GM12878 (cell line): ENCODE measurements at regions not wholly inside any gene's neighbourhood (a gene's known extent, or its start where the extent isn't known, plus 50 kb on each side); places are given as distances from the start of the nearest gene placed in this dataset.
A peak's percentile ranks its signal among the peaks of the same experiment; 100 is the strongest.

Source experiments
- ATAC-seq: fragments of 200-7000 bp; cut with Tn5 transposase; 3 replicates; pipeline ENCODE4 v1.9.1; 2020; ENCODE audit warnings: mild to moderate bottlenecking, moderate library complexity
- BruUV-seq: library from RNA; stranded (reverse); fragments of 400-500 nt; replicated peaks from 2 replicates; lab custom pipeline; 2021; lab: Mats Ljungman, UMichigan
- CTCF ChIA-PET: fragments of 300-600 bp; sonication (Branson Sonifier 250); formaldehyde crosslinking; extraction: SDS; loops from one replicate; lab custom pipeline; 2021; ENCODE audit warnings: inconsistent platforms; lab: Yijun Ruan, JAX
- POLR2A ChIA-PET: fragments of 350-600 bp; formaldehyde crosslinking; extraction: SDS; loops from one replicate; lab custom pipeline; 2021; ENCODE audit warnings: inconsistent platforms; lab: Charles Lee
- RAD21 ChIA-PET: fragments of 300-600 bp; sonication (Branson Sonifier 250); formaldehyde crosslinking; loops from one replicate; lab custom pipeline; 2023; ENCODE audit warnings: antibody characterized with exemption; ENCODE audit not compliant: unreplicated experiment; lab: Charles Lee
- SMC1A ChIA-PET: fragments of 300-600 bp; sonication (Branson Sonifier 250); formaldehyde crosslinking; loops from one replicate; lab custom pipeline; 2023; ENCODE audit not compliant: unreplicated experiment, uncharacterized antibody; lab: Charles Lee
- DNase-seq: peaks from one replicate; pipeline ENCODE4 v3.0.0-alpha.2; 2011; ENCODE audit warnings: low read depth, low spot score
- FAIRE-seq: peaks from 3 replicates; lab custom pipeline; 2011; peaks lifted over from hg19 to GRCh38; lab: Jason Lieb, UNC
- H2AFZ ChIP-seq: 2 replicates; pipeline ENCODE4 v1.6.0; 2011; ENCODE audit warnings: low read depth, low read length, control low read depth; ENCODE audit not compliant: control insufficient read depth
- H3K27ac ChIP-seq: 2 replicates; pipeline ENCODE4 v1.5.1; 2011; ENCODE audit warnings: control low read depth; ENCODE audit not compliant: control insufficient read depth, insufficient read depth
- H3K27me3 ChIP-seq, 2 experiments: replicated peaks in 1 of 2; 2 replicates each; pipeline versions ENCODE4 v1.6.0 to v1.6.1; 2011; ENCODE audit warnings: low read length in 1 of 2; ENCODE audit not compliant: control insufficient read depth in 2 of 2, insufficient read depth in 2 of 2
- H3K36me3 ChIP-seq, 2 experiments: 2 replicates each; pipeline ENCODE4 v1.5.1; 2011; ENCODE audit warnings: low read length in 1 of 2; ENCODE audit not compliant: control insufficient read depth in 2 of 2, insufficient read depth in 2 of 2
- H3K4me1 ChIP-seq: 2 replicates; pipeline ENCODE4 v1.6.1; 2011; ENCODE audit warnings: mild to moderate bottlenecking, low read length, moderate library complexity, mixed read lengths; ENCODE audit not compliant: control insufficient read depth, insufficient read depth
- H3K4me2 ChIP-seq: 2 replicates; pipeline ENCODE4 v1.6.0; 2011; ENCODE audit warnings: control low read depth; ENCODE audit not compliant: control insufficient read depth, insufficient read depth
- H3K4me3 ChIP-seq: fragments of 200-600 bp; sonication (generic); 2 replicates; pipeline ENCODE4 v1.5.1; 2016
- H3K79me2 ChIP-seq: 2 replicates; pipeline ENCODE4 v1.6.0; 2011; ENCODE audit warnings: low read length; ENCODE audit not compliant: control insufficient read depth, insufficient read depth
- H3K9ac ChIP-seq: 2 replicates; pipeline ENCODE4 v1.8.0; 2011; ENCODE audit warnings: low read length, control low read depth, mixed read lengths; ENCODE audit not compliant: control insufficient read depth, insufficient read depth
- H3K9me3 ChIP-seq: replicated peaks from 3 replicates; pipeline ENCODE4 v1.5.1; 2011; ENCODE audit warnings: mild to moderate bottlenecking, low read length; ENCODE audit not compliant: control insufficient read depth, insufficient read depth
- H4K20me1 ChIP-seq: 2 replicates; pipeline ENCODE4 v1.6.0; 2011; ENCODE audit not compliant: control insufficient read depth, insufficient read depth
- BACH1 ChIP-seq: fragments of 450-650 bp; IDR thresholded peaks from 2 replicates; pipeline ENCODE4 v1.6.1; 2017; ENCODE audit warnings: mild to moderate bottlenecking, borderline replicate concordance
- BCL11A ChIP-seq: IDR thresholded peaks from 2 replicates; pipeline ENCODE4 v1.6.1; 2011; ENCODE audit warnings: low read depth, low read length
- CBX5 ChIP-seq: sonication (generic); IDR thresholded peaks from 2 replicates; pipeline ENCODE4 v1.6.1; 2016; ENCODE audit warnings: low read depth, moderate library complexity, mild to moderate bottlenecking, inconsistent platforms
- CHD4 ChIP-seq: fragments of 200-600 bp; sonication (generic); IDR thresholded peaks from 2 replicates; pipeline ENCODE4 v1.6.1; 2016; ENCODE audit warnings: mild to moderate bottlenecking
- IKZF2 ChIP-seq, 2 experiments: fragments of 450-650 bp; IDR thresholded peaks; 2 replicates each; pipeline ENCODE4 v1.6.1; 2017; ENCODE audit warnings: mild to moderate bottlenecking in 2 of 2, moderate library complexity in 2 of 2
- JUNB ChIP-seq: IDR thresholded peaks from 2 replicates; pipeline ENCODE4 v1.6.1; 2016; ENCODE audit warnings: antibody characterized with exemption, mild to moderate bottlenecking
- KAT2A ChIP-seq: conservative IDR thresholded peaks from 2 replicates; pipeline ENCODE4 v1.6.1; 2011; ENCODE audit warnings: low read depth, low read length; ENCODE audit not compliant: control insufficient read depth
- MTA2 ChIP-seq: fragments of 450-650 bp; IDR thresholded peaks from 2 replicates; pipeline ENCODE4 v1.6.1; 2016; ENCODE audit warnings: low read depth, mild to moderate bottlenecking, moderate library complexity
- MXI1 ChIP-seq: fragments of 150-350 bp; IDR thresholded peaks from 2 replicates; pipeline ENCODE4 v1.6.1; 2011; ENCODE audit warnings: low read depth, mild to moderate bottlenecking, inconsistent platforms, low read length, improper control_type of control experiment
- NFIC ChIP-seq: IDR thresholded peaks from 2 replicates; pipeline ENCODE4 v1.6.1; 2012; ENCODE audit warnings: low read depth, mild to moderate bottlenecking, inconsistent platforms, low read length, moderate library complexity
- NR2C2 ChIP-seq: IDR thresholded peaks from 2 replicates; pipeline ENCODE4 v1.6.1; 2011; ENCODE audit warnings: borderline replicate concordance, low read depth; ENCODE audit not compliant: control insufficient read depth, insufficient read length
- POLR2A ChIP-seq: IDR thresholded peaks from 2 replicates; pipeline ENCODE4 v1.6.1; 2011; ENCODE audit warnings: low read depth, mild to moderate bottlenecking, low read length
- RUNX3 ChIP-seq: IDR thresholded peaks from 2 replicates; pipeline ENCODE4 v1.6.1; 2012; ENCODE audit warnings: low read length, inconsistent platforms
- SPI1 ChIP-seq: IDR thresholded peaks from 2 replicates; pipeline ENCODE4 v1.6.1; 2011; ENCODE audit warnings: low read depth, mild to moderate bottlenecking, low read length, moderate library complexity, borderline replicate concordance; ENCODE audit not compliant: insufficient read depth
- SUPT20H ChIP-seq: IDR thresholded peaks from 2 replicates; pipeline ENCODE4 v1.6.1; 2011; ENCODE audit warnings: low read depth, mild to moderate bottlenecking, low read length, moderate library complexity, borderline replicate concordance; ENCODE audit not compliant: control insufficient read depth
- TCF12 ChIP-seq: IDR thresholded peaks from 2 replicates; pipeline ENCODE4 v1.6.1; 2011; ENCODE audit warnings: low read depth, mild to moderate bottlenecking, low read length
- ZNF592 ChIP-seq: fragments of 450-650 bp; IDR thresholded peaks from 2 replicates; pipeline ENCODE4 v1.6.1; 2017; ENCODE audit warnings: mild to moderate bottlenecking, moderate library complexity
- WGBS: methylation state at CpG from one replicate; pipeline ENCODE4 v1.1.6; 2016; ENCODE audit warnings: low lambda C conversion rate; ENCODE audit not compliant: insufficient replicate concordance, insufficient coverage; ENCODE audit errors: missing lambda C conversion rate; 5-methylcytosine and 5-hydroxymethylcytosine counted together
- in situ Hi-C: fragments of 300-500 bp; cut with MboI; formaldehyde crosslinking; loops from 9 replicates; pipeline ENCODE4 v1.14.3; 2018; ENCODE audit warnings: mixed read lengths
- intact Hi-C: fragments of 100-400 bp; cut with micrococcal nuclease; formaldehyde crosslinking; loops from one replicate; pipeline ENCODE4 v1.14.2; 2022; ENCODE audit not compliant: unreplicated experiment
- TF ChIP-seq, protein P1 (sequence below): fragments of 450-650 bp; IDR thresholded peaks from 2 replicates; pipeline ENCODE4 v1.6.1; 2017; ENCODE audit warnings: borderline replicate concordance

DNA sequence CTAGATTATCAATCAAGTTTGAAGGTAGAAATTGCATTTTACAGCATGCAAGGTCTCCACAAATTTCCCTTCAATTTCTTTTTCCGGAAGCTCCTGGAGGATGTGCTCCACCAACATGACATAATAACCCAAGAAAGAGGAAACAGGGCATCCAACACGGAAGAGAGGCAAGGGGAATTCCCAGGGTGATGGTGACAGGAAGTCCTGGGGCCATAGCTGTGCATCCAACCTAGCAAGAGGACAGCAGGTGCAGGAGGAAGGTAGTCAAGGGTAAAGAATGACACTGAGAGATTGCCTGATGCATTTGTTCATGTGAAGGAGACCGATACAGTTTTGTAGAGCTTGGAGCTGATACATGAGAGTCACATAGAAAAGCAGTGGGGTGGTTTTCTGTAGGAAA lies 115.7 kb upstream of the LSM6 start (continued):
- TF ChIP-seq, protein P1, sequence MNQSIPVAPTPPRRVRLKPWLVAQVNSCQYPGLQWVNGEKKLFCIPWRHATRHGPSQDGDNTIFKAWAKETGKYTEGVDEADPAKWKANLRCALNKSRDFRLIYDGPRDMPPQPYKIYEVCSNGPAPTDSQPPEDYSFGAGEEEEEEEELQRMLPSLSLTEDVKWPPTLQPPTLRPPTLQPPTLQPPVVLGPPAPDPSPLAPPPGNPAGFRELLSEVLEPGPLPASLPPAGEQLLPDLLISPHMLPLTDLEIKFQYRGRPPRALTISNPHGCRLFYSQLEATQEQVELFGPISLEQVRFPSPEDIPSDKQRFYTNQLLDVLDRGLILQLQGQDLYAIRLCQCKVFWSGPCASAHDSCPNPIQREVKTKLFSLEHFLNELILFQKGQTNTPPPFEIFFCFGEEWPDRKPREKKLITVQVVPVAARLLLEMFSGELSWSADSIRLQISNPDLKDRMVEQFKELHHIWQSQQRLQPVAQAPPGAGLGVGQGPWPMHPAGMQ, result no peak
- no peak for TF ChIP-seq CHD4
- TF ChIP-seq MXI1, result no peak
- peak; percentile 57; the same call in 1 of the 2 replicates for TF ChIP-seq JUNB
- TF ChIP-seq NR2C2, result no peak
- TF ChIP-seq, all 136 proteins: peak for 39

DNA sequence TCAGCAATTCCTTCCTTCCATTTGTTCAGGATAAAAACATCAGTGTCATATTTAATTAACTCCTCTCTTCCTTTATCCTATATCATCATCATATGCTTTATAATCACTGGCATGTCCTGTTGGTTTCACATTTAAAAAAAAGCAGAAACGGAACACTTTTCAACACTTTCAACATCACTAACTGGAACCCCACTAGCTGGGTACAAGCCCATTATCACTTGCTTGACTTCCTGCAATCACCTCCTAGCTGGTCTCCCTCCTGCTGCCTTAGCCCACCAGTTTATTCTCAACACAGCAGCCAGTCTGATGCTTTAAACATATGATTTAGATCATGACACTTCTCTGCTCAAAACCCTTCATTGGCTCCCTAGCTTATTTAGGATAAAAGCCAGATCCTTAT lies 116.4 kb upstream of the LSM6 start:
- no peak for FAIRE-seq
- TF ChIP-seq IKZF2 (IDR thresholded peaks at IDR 0.05) (peak; percentile 9 to 10; a peak in 2 of 4 replicates), POLR2A (0 out of 2 replicates have a peak, but pooled peaks have one; percentile 30), ZNF592 (no peak), BCL11A (peak; percentile 63; the same call in 1 of the 2 replicates), NFIC (peak; percentile 32; the same call in 1 of the 2 replicates), TCF12 (no peak), MTA2 (peak; percentile 60), KAT2A (no peak), SUPT20H (no peak), RUNX3 (peak; percentile 61), SPI1 (peak; percentile 89), BACH1 (no peak), CBX5 (0 out of 2 replicates have a peak, but pooled peaks have one; percentile 18), MXI1 (no peak), JUNB (peak; percentile 46)

More for the DNA sequence above, 116.4 kb upstream of the LSM6 start:
- BruUV-seq, result no TSS peak
- RAD21 ChIA-PET, result interaction anchor here (0.5 to 2.9 kb wide), 12 partner anchors 9 to 248 kb away, joined by 3 to 14 read pairs (median 4); no protein-coding TSS in a partner anchor
- Histone ChIP-seq H3K36me3 (no peaks in the 10 kb centered on the region; a peak in 1 of 4 replicates), H3K27ac (peak overlapping the region; percentile 86), H3K9me3 (no peaks in the 10 kb centered on the region; the same call in 1 of the 3 replicates), H2AFZ (no peak overlapping the region; the same call in none of the 2 replicates), H3K4me3 (peak overlapping the region; percentile 48; the same call in 1 of the 2 replicates), H3K4me1 (peaks cover 57% of the 10 kb centered on the region), H3K9ac (peak overlapping the region; percentile 39), H4K20me1 (no peaks in the 10 kb centered on the region), H3K27me3 (no peaks in the 10 kb centered on the region), H3K79me2 (peaks cover 3% of the 10 kb centered on the region; the same call in 1 of the 2 replicates), H3K4me2 (peak overlapping the region; percentile 75)
- intact Hi-C loops, result loop anchor here (2.0 kb wide), 1 partner anchor 74 kb away; no protein-coding TSS in a partner anchor
- POLR2A ChIA-PET, result interaction anchor here (0.5 to 2.1 kb wide), 3 partner anchors 27 to 129 kb away, joined by 4 to 8 read pairs (median 5); no protein-coding TSS in a partner anchor
- CTCF ChIA-PET, result interaction anchor here (1.0 to 2.4 kb wide), 4 partner anchors 9 to 216 kb away, joined by 3 to 15 read pairs (median 5); no protein-coding TSS in a partner anchor
- in situ Hi-C loops, result no loop called here
- ATAC-seq (peak; percentile 72), DNase-seq (peak; percentile 57)
- 0% methylated on average over 1 of the region's 1 CpG for WGBS
- SMC1A ChIA-PET, result interaction anchor here (0.6 to 5.5 kb wide), 9 partner anchors 9 to 512 kb away, joined by 3 to 33 read pairs (median 4); no protein-coding TSS in a partner anchor
